ENCODE measurements at regions not wholly inside any gene's neighbourhood (a gene's known extent, or its start where the extent isn't known, plus 50 kb on each side); places are given as distances from the start of the nearest gene placed in this dataset.

- Histone ChIP-seq H3K9me3 (ENCODE audit: low read length) (peaks cover 6% of the 10 kb centered on the region; the same call in 1 of the 2 replicates), H3K4me2 (ENCODE audit: low read depth, low read length) (no peak overlapping the region), H3K27ac (ENCODE audit: extremely low read length, insufficient read depth, low read length) (no peak overlapping the region), H3K27me3 (ENCODE audit: control insufficient read depth in 1 of 2, insufficient read depth in 2 of 2, low read length in 2 of 2) (no peaks in the 10 kb centered on the region), H3K4me3 (replicated peaks in 1 of 3; ENCODE audit: insufficient read depth in 1 of 3, low read depth in 2 of 3, low read length in 3 of 3) (no peak overlapping the region), H2AFZ (ENCODE audit: low read length) (no peak overlapping the region), H3K36me3 (replicated peaks in 1 of 2; ENCODE audit: control insufficient read depth in 1 of 2, insufficient read depth in 2 of 2, low read length in 2 of 2) (no peaks in the 10 kb centered on the region), H3K4me1 (ENCODE audit: insufficient read depth, low read length) (no peaks in the 10 kb centered on the region), H4K20me1 (ENCODE audit: insufficient read depth, low read length) (no peaks in the 10 kb centered on the region), H3K9ac (ENCODE audit: insufficient read depth, low read depth, low read length) (no peak overlapping the region), H3K79me2 (ENCODE audit: insufficient read depth, low read length) (no peaks in the 10 kb centered on the region)
- POLR2A ChIA-PET: no interaction called here
- CTCF ChIA-PET (ENCODE audit: low intra/inter-chr PET ratio, low total read pairs): no interaction called here
- FAIRE-seq: no peak
- in situ Hi-C loops (cut with HindIII; ENCODE audit: extremely low pct_ligation_motif_present, low pct_unique_long_range_greater_than_20kb) (no loop called here), intact Hi-C loops (cut with micrococcal nuclease; ENCODE audit: unreplicated experiment) (no loop called here)
- BruUV-seq (replicated peaks): no TSS peak
- WGBS (ENCODE audit: low lambda C conversion rate): 88% methylated on average over 5 of the region's 5 CpGs
- DNase-seq (ENCODE audit: low spot score): no peak
- no peak for ATAC-seq
- TF ChIP-seq ZGPAT (CRISPR knock-in tag; IDR thresholded peaks at IDR 0.05) (no peak), NBN (conservative IDR thresholded peaks at IDR 0.05) (no peak), ZNF512 (CRISPR knock-in tag; IDR thresholded peaks at IDR 0.05) (no peak), BCL3 (CRISPR knock-in tag; IDR thresholded peaks at IDR 0.05) (no peak), NR2F1 (CRISPR knock-in tag; IDR thresholded peaks at IDR 0.05) (no peak), PRMT3 (CRISPR knock-in tag; IDR thresholded peaks at IDR 0.05; ENCODE audit: borderline replicate concordance, low read depth) (no peak), ZNF512B (CRISPR knock-in tag; IDR thresholded peaks at IDR 0.05; ENCODE audit: borderline replicate concordance) (no peak), ZNF275 (CRISPR knock-in tag; IDR thresholded peaks at IDR 0.05; ENCODE audit: borderline replicate concordance) (no peak), ARNTL (CRISPR knock-in tag; IDR thresholded peaks at IDR 0.05) (no peak), ZNF263 (CRISPR knock-in tag; IDR thresholded peaks at IDR 0.05) (no peak), NFRKB (IDR thresholded peaks at IDR 0.05) (no peak), ZNF839 (CRISPR knock-in tag; IDR thresholded peaks at IDR 0.05; ENCODE audit: borderline replicate concordance) (no peak), TERF1 (CRISPR knock-in tag; IDR thresholded peaks at IDR 0.05) (no peak), ZZZ3 (CRISPR knock-in tag; IDR thresholded peaks at IDR 0.05; ENCODE audit: borderline replicate concordance) (no peak), ZFP41 (CRISPR knock-in tag; IDR thresholded peaks at IDR 0.05; ENCODE audit: borderline replicate concordance) (no peak), TRIM24 (CRISPR knock-in tag; IDR thresholded peaks at IDR 0.05) (no peak)
These were observed 128.5 kb downstream of the KIF20B start for GRCh38 chr10:89829887-89830269.

Data from HepG2 (cell line).